Endodermal cell (in vitro differentiated cells): ENCODE measurements at regions not wholly inside any gene's neighbourhood (a gene's known extent, or its start where the extent isn't known, plus 50 kb on each side); places are given as distances from the start of the nearest gene placed in this dataset.

Experiments
- DNase-seq: peaks from one replicate; pipeline ENCODE4 v3.0.0-alpha.2; 2017
- H3K27ac ChIP-seq: 2 replicates; pipeline ENCODE4 v1.5.1; 2013; ENCODE audit warnings: mild to moderate bottlenecking, low read depth, low read length, moderate library complexity
- H3K27me3 ChIP-seq: 2 replicates; pipeline ENCODE4 v1.6.1; 2013; ENCODE audit warnings: mild to moderate bottlenecking, low read length, moderate library complexity; ENCODE audit not compliant: insufficient read depth, control insufficient read depth, poor library complexity, severe bottlenecking
- H3K36me3 ChIP-seq: 2 replicates; pipeline ENCODE4 v1.7.0; 2013; ENCODE audit warnings: mild to moderate bottlenecking, low read length, moderate library complexity; ENCODE audit not compliant: control insufficient read depth, insufficient read depth
- H3K4me1 ChIP-seq: one replicate; pipeline ENCODE4 v1.7.0; 2013; ENCODE audit warnings: low read length; ENCODE audit not compliant: control insufficient read depth, insufficient read depth
- H3K4me3 ChIP-seq: 2 replicates; pipeline ENCODE4 v1.5.1; 2013; ENCODE audit warnings: mild to moderate bottlenecking, low read length, moderate library complexity
- H3K9ac ChIP-seq: 2 replicates; pipeline ENCODE4 v1.6.1; 2013; ENCODE audit warnings: mild to moderate bottlenecking, low read length, moderate library complexity; ENCODE audit not compliant: poor library complexity, severe bottlenecking; ENCODE audit errors: extremely low read depth
- H3K9me3 ChIP-seq: 2 replicates; pipeline ENCODE4 v1.6.1; 2013; ENCODE audit warnings: mild to moderate bottlenecking, low read length, moderate library complexity; ENCODE audit not compliant: control insufficient read depth
- H3K27ac Mint-ChIP-seq: 2 replicates; pipeline ENCODE4 v1.8.0; 2020; ENCODE audit warnings: mixed read lengths
- H3K27me3 Mint-ChIP-seq: 2 replicates; pipeline ENCODE4 v1.8.0; 2021; ENCODE audit warnings: mild to moderate bottlenecking, mixed read lengths; ENCODE audit not compliant: insufficient read depth
- H3K36me3 Mint-ChIP-seq: 2 replicates; pipeline ENCODE4 v1.8.0; 2020; ENCODE audit warnings: low read depth, mixed read lengths
- H3K4me1 Mint-ChIP-seq: 2 replicates; pipeline ENCODE4 v1.8.0; 2020; ENCODE audit warnings: mixed read lengths
- H3K4me3 Mint-ChIP-seq: 2 replicates; pipeline ENCODE4 v1.8.0; 2020; ENCODE audit warnings: mild to moderate bottlenecking, moderate library complexity, mixed read lengths
- H3K9me3 Mint-ChIP-seq: 2 replicates; pipeline ENCODE4 v1.8.0; 2020; ENCODE audit warnings: mild to moderate bottlenecking, mixed read lengths
- CTCF ChIP-seq: fragments of 200-600 bp; sonication (generic); conservative IDR thresholded peaks from 2 replicates; pipeline ENCODE4 v1.5.0; 2021; ENCODE audit warnings: antibody characterized with exemption, mild to moderate bottlenecking
- WGBS, 2 experiments: methylation state at CpG; one replicate each; pipeline versions ENCODE4 v1.1.5 to v1.1.7; 2013; ENCODE audit warnings: missing lambda C conversion rate in 2 of 2, mixed read lengths in 1 of 2; ENCODE audit not compliant: insufficient coverage in 1 of 2, insufficient read length in 1 of 2; 5-methylcytosine and 5-hydroxymethylcytosine counted together

GRCh38 chr6:105880030-105880492, 206.1 kb upstream of the PRDM1 start:
- Mint-ChIP-seq H3K36me3 (no peaks in the 10 kb centered on the region), H3K4me1 (peaks cover 28% of the 10 kb centered on the region), H3K9me3 (no peaks in the 10 kb centered on the region), H3K4me3 (no peak overlapping the region), H3K27ac (no peak overlapping the region), H3K27me3 (no peaks in the 10 kb centered on the region)
- WGBS, 2 experiments: 92 to 95% methylated on average over 8 to 13 of the region's 13 CpGs
- DNase-seq: no peak
- Histone ChIP-seq H3K9me3 (no peaks in the 10 kb centered on the region), H3K36me3 (no peaks in the 10 kb centered on the region), H3K9ac (no peak overlapping the region), H3K27me3 (no peaks in the 10 kb centered on the region), H3K4me3 (no peak overlapping the region), H3K4me1 (peaks cover 6% of the 10 kb centered on the region), H3K27ac (no peak overlapping the region)
- no peak for TF ChIP-seq CTCF

GRCh38 chr6:105879146-105879545, 207.0 kb upstream of the PRDM1 start:
- Mint-ChIP-seq H3K4me3 (no peak overlapping the region), H3K4me1 (peaks cover 28% of the 10 kb centered on the region), H3K27me3 (no peaks in the 10 kb centered on the region), H3K36me3 (no peaks in the 10 kb centered on the region), H3K9me3 (no peaks in the 10 kb centered on the region), H3K27ac (no peak overlapping the region)
- Histone ChIP-seq H3K4me1 (peaks cover 6% of the 10 kb centered on the region), H3K36me3 (no peaks in the 10 kb centered on the region), H3K27me3 (no peaks in the 10 kb centered on the region), H3K4me3 (no peak overlapping the region), H3K27ac (no peak overlapping the region), H3K9me3 (no peaks in the 10 kb centered on the region), H3K9ac (no peak overlapping the region)
- WGBS, 2 experiments: 95 to 96% methylated on average over 2 of the region's 2 CpGs
- no peak for DNase-seq
- TF ChIP-seq CTCF: no peak

GRCh38 chr6:105875974-105876640, 210.0 kb upstream of the PRDM1 start:
- no peak overlapping the region for H3K4me3 ChIP-seq
- no peak for TF ChIP-seq CTCF
- H3K36me3 ChIP-seq: no peaks in the 10 kb centered on the region
- no peak for DNase-seq
- H3K9me3 Mint-ChIP-seq: no peaks in the 10 kb centered on the region
- H3K9ac ChIP-seq: no peak overlapping the region
- peaks cover 42% of the 10 kb centered on the region for H3K4me1 Mint-ChIP-seq
- no peak overlapping the region for H3K27ac Mint-ChIP-seq
- WGBS, 2 experiments: 61 to 82% methylated on average over 7 to 11 of the region's 11 CpGs
- no peaks in the 10 kb centered on the region for H3K27me3 Mint-ChIP-seq
- H3K27ac ChIP-seq: no peak overlapping the region
- H3K4me1 ChIP-seq: peaks cover 2% of the 10 kb centered on the region
- H3K4me3 Mint-ChIP-seq: no peak overlapping the region
- H3K36me3 Mint-ChIP-seq: no peaks in the 10 kb centered on the region
- no peaks in the 10 kb centered on the region for H3K9me3 ChIP-seq
- H3K27me3 ChIP-seq: no peaks in the 10 kb centered on the region
